Psoas muscle (tissue), 7 donors: ENCODE measurements at regions not wholly inside any gene's neighbourhood (a gene's known extent, or its start where the extent isn't known, plus 50 kb on each side); places are given as distances from the start of the nearest gene placed in this dataset.

Experiments
- ATAC-seq, 4 donors: fragments of 200-7000 bp; cut with Tn5 transposase; one replicate each; pipeline ENCODE4 v1.9.1; 2020; ENCODE audit warnings: moderate library complexity in 3 of 4, mild to moderate bottlenecking in 2 of 4
- DNase-seq, 2 donors: peaks; one replicate each; pipeline ENCODE4 v3.0.0-alpha.2; 2020
- H3K27ac ChIP-seq: fragments of 200-600 bp; one replicate; pipeline ENCODE4 v1.8.0; 2022
- H3K27me3 ChIP-seq, 3 donors: fragments of 200-600 bp in 1 of 3; one replicate each; pipeline versions ENCODE4 v1.6.1 to v1.8.0; 2013 to 2022; ENCODE audit warnings: low read length in 2 of 3, mild to moderate bottlenecking in 2 of 3, moderate library complexity in 1 of 3; ENCODE audit not compliant: insufficient read depth in 3 of 3
- H3K36me3 ChIP-seq, 2 donors: fragments of 200-600 bp in 1 of 2; one replicate each; pipeline versions ENCODE4 v1.6.1 to v1.8.0; 2013 to 2022; ENCODE audit warnings: low read depth in 1 of 2, mild to moderate bottlenecking in 1 of 2, moderate library complexity in 1 of 2; ENCODE audit not compliant: insufficient read depth in 1 of 2
- H3K4me1 ChIP-seq: fragments of 200-600 bp; one replicate; pipeline ENCODE4 v1.8.0; 2022
- H3K4me3 ChIP-seq: fragments of 200-600 bp; one replicate; pipeline ENCODE4 v1.8.0; 2022; ENCODE audit warnings: mild to moderate bottlenecking
- H3K9me3 ChIP-seq: fragments of 200-600 bp; one replicate; pipeline ENCODE4 v1.8.0; 2022
- WGBS, 3 donors: extraction: QIAGEN DNeasy Blood & Tissue Kit; methylation state at CpG; one replicate each; pipeline versions ENCODE4 v1.1.6 to v1.1.7; 2013; 5-methylcytosine and 5-hydroxymethylcytosine counted together
- intact Hi-C, 2 donors: fragments of 100-400 bp; cut with DNase I; formaldehyde crosslinking; loops; one replicate each; pipeline versions ENCODE4 v1.11.0 to v1.14.2; 2022
- TF ChIP-seq, protein P1 (sequence below): fragments of 200-600 bp; IDR thresholded peaks from one replicate; pipeline ENCODE4 v1.8.0; 2022; ENCODE audit warnings: antibody characterized with exemption
- donor health status: healthy with polysubstance abuse.
- donor health status: DM: no; HTN: no; CAD: no; lungs with moderate emphysema.
- donor health status: Bipolar disorder and iron deficiency.
- donor health status: healthy.
- donor health status: DM: yes; HTN: yes; CAD: no.
- donor health status: DM: no; HTN: no; CAD: no.
- donor health status: DM: yes; HTN: yes; CAD: no.

GRCh38 chr3:62968128-62968527, 92.9 kb upstream of the CADPS start:
- Histone ChIP-seq H3K4me3 (no peak overlapping the region), H3K9me3 (no peaks in the 10 kb centered on the region), H3K4me1 (no peaks in the 10 kb centered on the region), H3K27ac (no peak overlapping the region), H3K27me3 (peaks cover 0 to 2% (median 0%) of the 10 kb centered on the region in 3 donors), H3K36me3 (no peaks in the 10 kb centered on the region)
- 82 to 88% (median 85%) methylated on average over 3 of the region's 3 CpGs for WGBS, 3 donors
- no peak for DNase-seq
- ATAC-seq = no peak
- intact Hi-C loops = no loop called here
- TF ChIP-seq, protein P1, sequence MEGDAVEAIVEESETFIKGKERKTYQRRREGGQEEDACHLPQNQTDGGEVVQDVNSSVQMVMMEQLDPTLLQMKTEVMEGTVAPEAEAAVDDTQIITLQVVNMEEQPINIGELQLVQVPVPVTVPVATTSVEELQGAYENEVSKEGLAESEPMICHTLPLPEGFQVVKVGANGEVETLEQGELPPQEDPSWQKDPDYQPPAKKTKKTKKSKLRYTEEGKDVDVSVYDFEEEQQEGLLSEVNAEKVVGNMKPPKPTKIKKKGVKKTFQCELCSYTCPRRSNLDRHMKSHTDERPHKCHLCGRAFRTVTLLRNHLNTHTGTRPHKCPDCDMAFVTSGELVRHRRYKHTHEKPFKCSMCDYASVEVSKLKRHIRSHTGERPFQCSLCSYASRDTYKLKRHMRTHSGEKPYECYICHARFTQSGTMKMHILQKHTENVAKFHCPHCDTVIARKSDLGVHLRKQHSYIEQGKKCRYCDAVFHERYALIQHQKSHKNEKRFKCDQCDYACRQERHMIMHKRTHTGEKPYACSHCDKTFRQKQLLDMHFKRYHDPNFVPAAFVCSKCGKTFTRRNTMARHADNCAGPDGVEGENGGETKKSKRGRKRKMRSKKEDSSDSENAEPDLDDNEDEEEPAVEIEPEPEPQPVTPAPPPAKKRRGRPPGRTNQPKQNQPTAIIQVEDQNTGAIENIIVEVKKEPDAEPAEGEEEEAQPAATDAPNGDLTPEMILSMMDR = no peak

DNA sequence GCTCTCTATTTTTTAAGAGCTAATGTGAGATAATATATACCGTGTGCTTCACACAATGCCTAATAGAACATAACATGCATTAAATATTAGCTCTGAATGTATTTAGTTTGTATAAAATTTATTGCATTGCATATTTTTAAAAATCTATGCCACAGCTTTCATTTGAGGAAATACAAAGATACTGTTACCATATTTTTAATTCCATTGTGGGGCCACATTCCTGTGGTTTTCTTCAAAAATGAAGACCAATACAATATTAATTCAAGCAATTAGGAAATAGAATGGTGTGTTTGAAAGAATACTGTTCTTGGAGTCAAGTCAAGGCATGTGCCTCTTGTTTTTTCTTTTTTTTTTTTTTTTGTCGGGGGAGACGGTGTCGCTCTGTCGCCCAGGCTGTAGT, 95.4 kb upstream of the CADPS start:
- H3K36me3 ChIP-seq = no peaks in the 10 kb centered on the region
- WGBS, 3 donors = 88 to 91% (median 90%) methylated on average over 5 of the region's 5 CpGs
- intact Hi-C loops = no loop called here
- no peak overlapping the region for H3K4me3 ChIP-seq
- peaks cover 0 to 2% (median 0%) of the 10 kb centered on the region in 3 donors for H3K27me3 ChIP-seq
- DNase-seq (no peak), ATAC-seq (no peak)
- no peaks in the 10 kb centered on the region for H3K4me1 ChIP-seq
- TF ChIP-seq, protein P1 = no peak
- no peaks in the 10 kb centered on the region for H3K9me3 ChIP-seq
- no peak overlapping the region for H3K27ac ChIP-seq

DNA sequence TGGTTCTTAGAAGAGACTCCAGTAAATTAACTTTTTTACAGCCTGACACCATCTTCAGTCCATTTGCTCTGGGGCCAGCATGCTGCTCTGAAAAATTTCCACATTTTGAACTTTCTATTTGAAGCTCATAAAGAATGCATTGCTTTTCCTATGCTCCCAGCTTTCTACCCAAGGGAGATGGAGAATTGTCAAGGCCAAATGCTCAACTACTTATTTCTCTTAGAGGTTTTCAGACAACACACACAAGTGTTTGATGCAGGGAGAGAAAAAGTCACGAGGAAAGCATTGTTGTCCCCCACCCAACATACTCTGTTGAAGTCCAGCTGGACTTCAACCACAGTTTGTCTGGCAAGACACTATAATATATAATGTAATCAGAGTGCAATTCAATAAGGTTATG, 100.3 kb upstream of the CADPS start:
- ATAC-seq (no peak), DNase-seq (no peak)
- Histone ChIP-seq H3K4me3 (no peak overlapping the region), H3K27ac (no peak overlapping the region), H3K9me3 (no peaks in the 10 kb centered on the region), H3K27me3 (no peaks in the 10 kb centered on the region), H3K36me3 (no peaks in the 10 kb centered on the region), H3K4me1 (no peaks in the 10 kb centered on the region)
- 26 to 45% (median 36%) methylated on average over 1 of the region's 1 CpG for whole genome bisulfite sequencing, 3 donors
- TF ChIP-seq, protein P1 = no peak
- intact Hi-C loops = no loop called here

- intact Hi-C loops = no loop called here
- WGBS, 3 donors = 0% methylated on average over 1 of the region's 1 CpG
- Histone ChIP-seq H3K9me3 (no peaks in the 10 kb centered on the region), H3K27ac (no peak overlapping the region), H3K4me3 (no peak overlapping the region), H3K4me1 (no peaks in the 10 kb centered on the region), H3K36me3 (no peaks in the 10 kb centered on the region), H3K27me3 (no peaks in the 10 kb centered on the region)
- ATAC-seq (no peak), DNase-seq (no peak)
- TF ChIP-seq, protein P1 = no peak
Observed at GRCh38 chr3:62981962-62982361, 106.7 kb upstream of the CADPS start.

GRCh38 chr3:62982795-62983455, 107.7 kb upstream of the CADPS start:
- Histone ChIP-seq H3K4me3 (no peak overlapping the region), H3K27me3 (no peaks in the 10 kb centered on the region), H3K4me1 (no peaks in the 10 kb centered on the region), H3K27ac (no peak overlapping the region), H3K9me3 (no peaks in the 10 kb centered on the region), H3K36me3 (no peaks in the 10 kb centered on the region)
- intact Hi-C loops = no loop called here
- ATAC-seq = no peak
- TF ChIP-seq, protein P1 = no peak
- DNase-seq = no peak
- 64 to 74% (median 69%) methylated on average over 4 of the region's 4 CpGs for WGBS, 3 donors
